Keratinocyte (primary cell): ENCODE measurements at regions not wholly inside any gene's neighbourhood (a gene's known extent, or its start where the extent isn't known, plus 50 kb on each side); places are given as distances from the start of the nearest gene placed in this dataset.
"Not testable (repeated sequence)": the region's sequence is repeated elsewhere in the genome, so short reads cannot be mapped to it uniquely, and the experiment has no call there.

Experiments
- DNase-seq: peaks from one replicate; pipeline ENCODE4 v3.0.0-alpha.2; 2011; ENCODE audit warnings: low read depth, missing footprints, low spot score
- FAIRE-seq: peaks from 2 replicates; lab custom pipeline; 2011; peaks lifted over from hg19 to GRCh38; lab: Jason Lieb, UNC
- H2AFZ ChIP-seq: 2 replicates; pipeline ENCODE4 v1.6.0; 2012; ENCODE audit warnings: low read length, control low read depth, inconsistent platforms; ENCODE audit not compliant: control insufficient read depth
- H3K27ac ChIP-seq: 2 replicates; pipeline ENCODE4 v1.5.1; 2011; ENCODE audit warnings: low read length; ENCODE audit not compliant: control insufficient read depth, insufficient read depth
- H3K27me3 ChIP-seq: 3 replicates; pipeline ENCODE4 v1.6.0; 2011; ENCODE audit warnings: low read length; ENCODE audit not compliant: control insufficient read depth, insufficient read depth; ENCODE audit errors: extremely low read depth
- H3K36me3 ChIP-seq, 2 experiments: 2 replicates in 1 of 2; 3 replicates in 1 of 2; pipeline ENCODE4 v1.5.1; 2011; ENCODE audit warnings: low read length in 2 of 2, mild to moderate bottlenecking in 1 of 2; ENCODE audit not compliant: control insufficient read depth in 2 of 2, insufficient read depth in 2 of 2; ENCODE audit errors: extremely low read depth in 1 of 2
- H3K4me1 ChIP-seq: 3 replicates; pipeline ENCODE4 v1.5.1; 2011; ENCODE audit warnings: low read length; ENCODE audit not compliant: control insufficient read depth, insufficient read depth; ENCODE audit errors: extremely low read depth
- H3K4me2 ChIP-seq: 3 replicates; pipeline ENCODE4 v1.6.0; 2011; ENCODE audit warnings: low read depth, low read length; ENCODE audit not compliant: control insufficient read depth, insufficient read depth; ENCODE audit errors: extremely low read depth
- H3K4me3 ChIP-seq, 3 experiments: fragments of 200-600 bp in 1 of 3; sonication (generic) in 1 of 3; 2 replicates in 2 of 3; 3 replicates in 1 of 3; pipeline ENCODE4 v1.5.1; 2011 to 2016; ENCODE audit warnings: low read length in 3 of 3, mild to moderate bottlenecking in 3 of 3, control low read depth in 2 of 3, inconsistent platforms in 1 of 3, low read depth in 1 of 3, mixed read lengths in 1 of 3, mixed run types in 1 of 3, moderate library complexity in 1 of 3; ENCODE audit not compliant: control insufficient read depth in 2 of 3, insufficient read depth in 2 of 3; ENCODE audit errors: extremely low read depth in 1 of 3
- H3K79me2 ChIP-seq: 2 replicates; pipeline ENCODE4 v1.6.0; 2012; ENCODE audit warnings: low read length; ENCODE audit not compliant: control insufficient read depth, insufficient read depth
- H3K9ac ChIP-seq: 3 replicates; pipeline ENCODE4 v1.6.0; 2011; ENCODE audit warnings: low read length; ENCODE audit not compliant: control insufficient read depth, insufficient read depth; ENCODE audit errors: extremely low read depth
- H3K9me1 ChIP-seq: 3 replicates; pipeline ENCODE4 v1.6.0; 2011; ENCODE audit warnings: low read length; ENCODE audit not compliant: control insufficient read depth, insufficient read depth; ENCODE audit errors: extremely low read depth
- H3K9me3 ChIP-seq: 2 replicates; pipeline ENCODE4 v1.5.1; 2012; ENCODE audit warnings: low read depth, low read length; ENCODE audit not compliant: control insufficient read depth
- H4K20me1 ChIP-seq: 3 replicates; pipeline ENCODE4 v1.6.0; 2011; ENCODE audit warnings: low read length; ENCODE audit not compliant: control insufficient read depth, insufficient read depth; ENCODE audit errors: extremely low read depth
- EZH2 ChIP-seq: IDR thresholded peaks from one replicate; pipeline ENCODE4 v1.6.1; 2012; ENCODE audit warnings: inconsistent platforms, mild to moderate bottlenecking, low read length, moderate library complexity
- dilution Hi-C: fragments of 300-500 bp; cut with MboI; formaldehyde crosslinking; loops from one replicate; pipeline ENCODE4 v1.7.0; 2020; ENCODE audit warnings: low sequenced_read_pairs; ENCODE audit not compliant: extremely low pct_ligation_motif_present
- TF ChIP-seq, protein P1 (sequence below), 3 experiments: IDR thresholded peaks in 1 of 3; conservative IDR thresholded peaks in 1 of 3; optimal IDR thresholded peaks in 1 of 3; 2 replicates in 2 of 3; 3 replicates in 1 of 3; pipeline versions ENCODE3 to v1.5.1; 2011; ENCODE audit warnings: low read length in 3 of 3, mild to moderate bottlenecking in 3 of 3, moderate library complexity in 2 of 3, control low read depth in 1 of 3, inconsistent platforms in 1 of 3; ENCODE audit not compliant: insufficient read depth in 2 of 3; ENCODE audit errors: extremely low read depth in 1 of 3

DNA sequence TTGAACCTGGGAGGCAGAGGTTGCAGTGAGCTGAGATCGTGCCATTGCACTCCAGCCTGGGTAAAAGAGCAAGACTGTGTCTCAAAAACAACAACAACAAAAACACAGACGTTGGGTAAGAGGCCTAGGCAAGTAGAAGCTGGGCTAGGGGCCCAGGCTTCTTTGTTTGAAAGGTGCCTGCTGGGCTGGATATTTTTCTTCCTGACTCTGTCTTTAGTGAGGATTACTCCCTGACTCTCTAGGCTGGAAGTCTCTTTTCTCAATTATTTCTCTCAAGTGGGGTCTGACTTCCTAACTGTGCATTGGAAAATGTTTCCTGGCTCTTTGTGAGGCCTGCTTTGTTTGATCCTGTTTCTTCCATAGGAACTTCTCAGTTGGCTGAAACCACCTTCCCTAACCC, 76.5 kb upstream of the DTNBP1 start:
- no peaks in the 10 kb centered on the region for H4K20me1 ChIP-seq
- dilution Hi-C loops, result no loop called here
- no peak for FAIRE-seq

DNA sequence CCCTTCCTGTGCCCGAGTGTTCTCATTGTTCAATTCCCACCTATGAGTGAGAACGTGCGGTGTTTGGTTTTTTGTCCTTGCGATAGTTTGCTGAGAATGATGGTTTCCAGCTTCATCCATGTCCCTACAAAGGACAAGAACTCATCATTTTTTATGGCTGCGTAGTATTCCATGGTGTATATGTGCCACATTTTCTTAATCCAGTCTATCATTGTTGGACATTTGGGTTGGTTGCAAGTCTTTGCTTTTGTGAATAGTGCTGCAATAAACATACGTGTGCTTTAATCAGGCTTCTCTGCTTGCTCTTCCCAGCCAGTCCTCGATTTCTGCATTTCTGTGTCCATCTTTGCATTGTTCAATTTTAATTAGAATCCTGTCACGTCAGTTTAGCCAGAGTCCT, 75.4 kb upstream of the DTNBP1 start:
- H3K4me3 ChIP-seq, FAIRE-seq, H2AFZ ChIP-seq, H3K9me3 ChIP-seq, H3K27me3 ChIP-seq, DNase-seq, H4K20me1 ChIP-seq, H3K9ac ChIP-seq, H3K4me2 ChIP-seq, H3K79me2 ChIP-seq, H3K36me3 ChIP-seq, H3K9me1 ChIP-seq, H3K27ac ChIP-seq, dilution Hi-C loops, H3K4me1 ChIP-seq: not testable (repeated sequence)

More for the DNA sequence above, 76.5 kb upstream of the DTNBP1 start:
- no peaks in the 10 kb centered on the region for H3K36me3 ChIP-seq
- H3K9ac ChIP-seq, result no peak overlapping the region
- H3K27me3 ChIP-seq, result no peaks in the 10 kb centered on the region
- H3K9me3 ChIP-seq, result no peaks in the 10 kb centered on the region
- no peaks in the 10 kb centered on the region for H3K79me2 ChIP-seq
- H2AFZ ChIP-seq, result no peak overlapping the region
- H3K4me3 ChIP-seq, result no peak overlapping the region
- no peak overlapping the region for H3K27ac ChIP-seq
- TF ChIP-seq EZH2, result no peak
- TF ChIP-seq, protein P1, sequence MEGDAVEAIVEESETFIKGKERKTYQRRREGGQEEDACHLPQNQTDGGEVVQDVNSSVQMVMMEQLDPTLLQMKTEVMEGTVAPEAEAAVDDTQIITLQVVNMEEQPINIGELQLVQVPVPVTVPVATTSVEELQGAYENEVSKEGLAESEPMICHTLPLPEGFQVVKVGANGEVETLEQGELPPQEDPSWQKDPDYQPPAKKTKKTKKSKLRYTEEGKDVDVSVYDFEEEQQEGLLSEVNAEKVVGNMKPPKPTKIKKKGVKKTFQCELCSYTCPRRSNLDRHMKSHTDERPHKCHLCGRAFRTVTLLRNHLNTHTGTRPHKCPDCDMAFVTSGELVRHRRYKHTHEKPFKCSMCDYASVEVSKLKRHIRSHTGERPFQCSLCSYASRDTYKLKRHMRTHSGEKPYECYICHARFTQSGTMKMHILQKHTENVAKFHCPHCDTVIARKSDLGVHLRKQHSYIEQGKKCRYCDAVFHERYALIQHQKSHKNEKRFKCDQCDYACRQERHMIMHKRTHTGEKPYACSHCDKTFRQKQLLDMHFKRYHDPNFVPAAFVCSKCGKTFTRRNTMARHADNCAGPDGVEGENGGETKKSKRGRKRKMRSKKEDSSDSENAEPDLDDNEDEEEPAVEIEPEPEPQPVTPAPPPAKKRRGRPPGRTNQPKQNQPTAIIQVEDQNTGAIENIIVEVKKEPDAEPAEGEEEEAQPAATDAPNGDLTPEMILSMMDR (optimal IDR thresholded peaks at IDR 0.05 in 1 of 3, IDR thresholded peaks at IDR 0.05 in 1 of 3, conservative IDR thresholded peaks at IDR 0.05 in 1 of 3; ENCODE audit: extremely low read depth in 1 of 3, insufficient read depth in 2 of 3, low read length in 3 of 3), result no peak
- no peak overlapping the region for H3K4me2 ChIP-seq
- DNase-seq, result no peak
- no peaks in the 10 kb centered on the region for H3K9me1 ChIP-seq
- no peaks in the 10 kb centered on the region for H3K4me1 ChIP-seq

DNA sequence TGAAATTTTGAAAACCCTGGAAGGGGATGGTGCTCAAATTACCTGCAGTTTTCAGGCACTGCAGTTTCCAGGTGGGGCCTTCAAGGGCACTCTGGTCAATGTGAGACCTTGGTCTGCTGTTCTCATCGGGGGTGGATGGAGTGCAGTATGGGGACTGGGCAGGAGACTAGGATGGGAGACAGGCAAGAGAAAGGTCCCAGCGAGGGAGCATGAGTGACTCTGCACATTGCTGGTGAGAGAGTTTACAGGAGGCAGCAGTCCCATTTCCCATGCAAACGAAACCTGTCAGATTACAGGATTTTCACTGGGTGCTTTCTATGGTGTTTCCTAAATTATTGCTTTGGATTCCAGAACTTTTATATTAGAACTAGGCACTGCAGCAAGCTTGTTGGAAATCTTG, 73.5 kb upstream of the DTNBP1 start:
- Histone ChIP-seq H3K4me3 (no peak overlapping the region), H3K27ac (no peak overlapping the region), H3K36me3 (no peaks in the 10 kb centered on the region), H3K4me2 (no peak overlapping the region), H3K9me1 (no peaks in the 10 kb centered on the region), H3K27me3 (peaks cover 5% of the 10 kb centered on the region), H3K79me2 (no peaks in the 10 kb centered on the region), H3K9ac (no peak overlapping the region), H3K4me1 (no peaks in the 10 kb centered on the region), H2AFZ (no peak overlapping the region), H4K20me1 (no peaks in the 10 kb centered on the region), H3K9me3 (no peaks in the 10 kb centered on the region)
- no peak for FAIRE-seq
- dilution Hi-C loops, result no loop called here
- no peak for DNase-seq
- TF ChIP-seq, protein P1 (optimal IDR thresholded peaks at IDR 0.05 in 1 of 3, IDR thresholded peaks at IDR 0.05 in 1 of 3, conservative IDR thresholded peaks at IDR 0.05 in 1 of 3; ENCODE audit: extremely low read depth in 1 of 3, insufficient read depth in 2 of 3, low read length in 3 of 3), result no peak
- TF ChIP-seq EZH2, result no peak
